ENCODE measurements at regions not wholly inside any gene's neighbourhood (a gene's known extent, or its start where the extent isn't known, plus 50 kb on each side); places are given as distances from the start of the nearest gene placed in this dataset.

- DNase-seq (ENCODE audit: low read depth, low spot score) (no peak), ATAC-seq (no peak)
- Histone ChIP-seq H3K36me3 (ENCODE audit: control insufficient read depth, insufficient read depth, low read length) (no peaks in the 10 kb centered on the region), H3K27me3 (ENCODE audit: control insufficient read depth, insufficient read depth, low read length) (no peaks in the 10 kb centered on the region), H3K27ac (ENCODE audit: low read length) (no peak overlapping the region), H3K9me3 (ENCODE audit: control insufficient read depth, insufficient read depth, low read depth, low read length) (no peaks in the 10 kb centered on the region), H3K4me3 (ENCODE audit: low read depth in 2 of 2, low read length in 2 of 2) (no peak overlapping the region), H3K4me1 (ENCODE audit: control insufficient read depth, insufficient read depth, low read length) (no peaks in the 10 kb centered on the region)
- no TSS peak for BruUV-seq (replicated peaks)
- intact Hi-C loops (cut with micrococcal nuclease; ENCODE audit: unreplicated experiment) (no loop called here), in situ Hi-C loops (cut with HindIII; ENCODE audit: low pct_unique_long_range_greater_than_20kb, low sequenced_read_pairs) (no loop called here)
- ChIA-PET POLR2A (no interaction called here), CTCF (no interaction called here)
- TF ChIP-seq, protein P1, sequence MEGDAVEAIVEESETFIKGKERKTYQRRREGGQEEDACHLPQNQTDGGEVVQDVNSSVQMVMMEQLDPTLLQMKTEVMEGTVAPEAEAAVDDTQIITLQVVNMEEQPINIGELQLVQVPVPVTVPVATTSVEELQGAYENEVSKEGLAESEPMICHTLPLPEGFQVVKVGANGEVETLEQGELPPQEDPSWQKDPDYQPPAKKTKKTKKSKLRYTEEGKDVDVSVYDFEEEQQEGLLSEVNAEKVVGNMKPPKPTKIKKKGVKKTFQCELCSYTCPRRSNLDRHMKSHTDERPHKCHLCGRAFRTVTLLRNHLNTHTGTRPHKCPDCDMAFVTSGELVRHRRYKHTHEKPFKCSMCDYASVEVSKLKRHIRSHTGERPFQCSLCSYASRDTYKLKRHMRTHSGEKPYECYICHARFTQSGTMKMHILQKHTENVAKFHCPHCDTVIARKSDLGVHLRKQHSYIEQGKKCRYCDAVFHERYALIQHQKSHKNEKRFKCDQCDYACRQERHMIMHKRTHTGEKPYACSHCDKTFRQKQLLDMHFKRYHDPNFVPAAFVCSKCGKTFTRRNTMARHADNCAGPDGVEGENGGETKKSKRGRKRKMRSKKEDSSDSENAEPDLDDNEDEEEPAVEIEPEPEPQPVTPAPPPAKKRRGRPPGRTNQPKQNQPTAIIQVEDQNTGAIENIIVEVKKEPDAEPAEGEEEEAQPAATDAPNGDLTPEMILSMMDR (IDR thresholded peaks at IDR 0.05): no peak
- TF ChIP-seq SIN3A (IDR thresholded peaks at IDR 0.05; ENCODE audit: borderline replicate concordance, insufficient read depth, low read depth, low read length): no peak
Measured at GRCh38 chr5:18028036-18028435, 393.8 kb downstream of the TAF11L14 start.

GRCh38 chr5:18032744-18033143 lies 398.5 kb downstream of the TAF11L14 start:
- no TSS peak for BruUV-seq (replicated peaks)
- CTCF ChIA-PET: no interaction called here
- ATAC-seq: no peak

More at GRCh38 chr5:18032744-18033143, 398.5 kb downstream of the TAF11L14 start:
- TF ChIP-seq, protein P1 (IDR thresholded peaks at IDR 0.05): no peak
- TF ChIP-seq SIN3A (IDR thresholded peaks at IDR 0.05; ENCODE audit: borderline replicate concordance, insufficient read depth, low read depth, low read length): no peak
- TF ChIP-seq TCF7L2 (IDR thresholded peaks at IDR 0.05; ENCODE audit: low read depth, low read length): no peak
- no peak for TF ChIP-seq POLR2AphosphoS5 (IDR thresholded peaks at IDR 0.05; ENCODE audit: low read depth, low read length)
- no peak for TF ChIP-seq REST (IDR thresholded peaks at IDR 0.05; ENCODE audit: insufficient read depth in 1 of 2, low read depth in 2 of 2, low read length in 1 of 2)
- in situ Hi-C loops (cut with HindIII; ENCODE audit: low pct_unique_long_range_greater_than_20kb, low sequenced_read_pairs) (no loop called here), intact Hi-C loops (cut with micrococcal nuclease; ENCODE audit: unreplicated experiment) (no loop called here)
- Histone ChIP-seq H3K9me3 (ENCODE audit: control insufficient read depth, insufficient read depth, low read depth, low read length) (no peaks in the 10 kb centered on the region), H3K4me3 (ENCODE audit: low read depth in 2 of 2, low read length in 2 of 2) (no peak overlapping the region), H3K4me1 (ENCODE audit: control insufficient read depth, insufficient read depth, low read length) (no peaks in the 10 kb centered on the region), H3K27ac (ENCODE audit: low read length) (no peak overlapping the region), H3K36me3 (ENCODE audit: control insufficient read depth, insufficient read depth, low read length) (no peaks in the 10 kb centered on the region), H3K27me3 (ENCODE audit: control insufficient read depth, insufficient read depth, low read length) (no peaks in the 10 kb centered on the region)
- POLR2A ChIA-PET: no interaction called here
- DNase-seq (ENCODE audit: low read depth, low spot score): no peak
